ENCODE measurements at regions not wholly inside any gene's neighbourhood (a gene's known extent, or its start where the extent isn't known, plus 50 kb on each side); places are given as distances from the start of the nearest gene placed in this dataset.

- H3K27ac Mint-ChIP-seq = peak overlapping the region in 1 of 3 experiments; percentile 76; a peak in 1 of 7 replicates
- Histone ChIP-seq H3K18ac (ENCODE audit: insufficient read length, low read depth, low read length) (no peak overlapping the region), H4K5ac (ENCODE audit: insufficient read length, low read depth, low read length) (no peak overlapping the region), H3K4me1 (ENCODE audit: insufficient read depth, low read length) (no peaks in the 10 kb centered on the region), H3K79me1 (ENCODE audit: insufficient read depth, low read depth, low read length, poor library complexity, severe bottlenecking) (no peaks in the 10 kb centered on the region), H2BK12ac (ENCODE audit: insufficient read length, low read depth, low read length) (no peak overlapping the region), H2AK5ac (ENCODE audit: insufficient read length, low read length) (no peak overlapping the region), H4K20me1 (ENCODE audit: control insufficient read depth, insufficient read depth, insufficient read length) (no peaks in the 10 kb centered on the region), H3K4ac (ENCODE audit: low read depth, low read length) (no peak overlapping the region), H3K56ac (ENCODE audit: insufficient read length, low read depth, low read length) (no peak overlapping the region), H2BK15ac (ENCODE audit: low read depth, low read length) (no peak overlapping the region), H3T11ph (ENCODE audit: low read length) (no peak overlapping the region), H2BK5ac (ENCODE audit: insufficient read length, low read length) (no peak overlapping the region), H3K9me3 (ENCODE audit: control insufficient read depth, low read depth, low read length) (no peaks in the 10 kb centered on the region), H2AFZ (ENCODE audit: low read length) (no peak overlapping the region), H3K9ac (ENCODE audit: extremely low read depth, insufficient read length, low read length) (no peak overlapping the region), H4K8ac (replicated peaks; ENCODE audit: insufficient read length, low read depth, low read length) (no peak overlapping the region), H3K23me2 (ENCODE audit: insufficient read length, low read depth, low read length, poor library complexity, severe bottlenecking) (no peaks in the 10 kb centered on the region), H4K91ac (ENCODE audit: insufficient read length, low read depth, low read length) (no peak overlapping the region), H3K79me2 (ENCODE audit: insufficient read depth, low read length) (no peaks in the 10 kb centered on the region), H3K23ac (ENCODE audit: insufficient read length, low read depth, low read length) (no peak overlapping the region), H3K14ac (ENCODE audit: insufficient read depth, low read length) (no peak overlapping the region), H3K4me2 (ENCODE audit: insufficient read depth, insufficient read length, low read length) (no peak overlapping the region), H3K27me3 (ENCODE audit: insufficient read depth, low read length) (no peaks in the 10 kb centered on the region), H3K27ac (ENCODE audit: insufficient read length, low read depth, low read length) (no peak overlapping the region), H2BK120ac (ENCODE audit: low read depth, low read length, poor library complexity, severe bottlenecking) (no peak overlapping the region), H2BK20ac (ENCODE audit: low read depth, low read length, poor library complexity, severe bottlenecking) (no peak overlapping the region)
- no peak overlapping the region for H3K4me3 Mint-ChIP-seq
- no CpG with 5 or more reads among the region's 14 CpGs for WGBS (ENCODE audit: extremely low coverage, insufficient read length, low lambda C conversion rate)
- no peaks in the 10 kb centered on the region for H3K36me3 Mint-ChIP-seq (ENCODE audit: insufficient read depth in 1 of 3, low read depth in 3 of 3)
- no peaks in the 10 kb centered on the region; a peak in 2 of 5 replicates for H3K9me3 Mint-ChIP-seq
- TF ChIP-seq CTCF (conservative IDR thresholded peaks at IDR 0.05) = no peak
- peaks cover 10% of the 10 kb centered on the region for H3K27me3 Mint-ChIP-seq (ENCODE audit: low read depth)
- peaks cover 0 to 4% of the 10 kb centered on the region in 2 experiments; a peak in 2 of 4 replicates for H3K4me1 Mint-ChIP-seq
- no peak for DNase-seq
Measured at GRCh38 chr2:10992023-10992791, 80.5 kb downstream of the KCNF1 start.
